Psoas muscle (tissue), 7 donors: ENCODE measurements at regions not wholly inside any gene's neighbourhood (a gene's known extent, or its start where the extent isn't known, plus 50 kb on each side); places are given as distances from the start of the nearest gene placed in this dataset.

Experiments used
- ATAC-seq, 4 donors: fragments of 200-7000 bp; cut with Tn5 transposase; one replicate each; pipeline ENCODE4 v1.9.1; 2020; ENCODE audit warnings: moderate library complexity in 3 of 4, mild to moderate bottlenecking in 2 of 4
- DNase-seq, 2 donors: peaks; one replicate each; pipeline ENCODE4 v3.0.0-alpha.2; 2020
- H3K27ac ChIP-seq: fragments of 200-600 bp; one replicate; pipeline ENCODE4 v1.8.0; 2022
- H3K27me3 ChIP-seq, 3 donors: fragments of 200-600 bp in 1 of 3; one replicate each; pipeline versions ENCODE4 v1.6.1 to v1.8.0; 2013 to 2022; ENCODE audit warnings: low read length in 2 of 3, mild to moderate bottlenecking in 2 of 3, moderate library complexity in 1 of 3; ENCODE audit not compliant: insufficient read depth in 3 of 3
- H3K36me3 ChIP-seq, 2 donors: fragments of 200-600 bp in 1 of 2; one replicate each; pipeline versions ENCODE4 v1.6.1 to v1.8.0; 2013 to 2022; ENCODE audit warnings: low read depth in 1 of 2, mild to moderate bottlenecking in 1 of 2, moderate library complexity in 1 of 2; ENCODE audit not compliant: insufficient read depth in 1 of 2
- H3K4me1 ChIP-seq: fragments of 200-600 bp; one replicate; pipeline ENCODE4 v1.8.0; 2022
- H3K4me3 ChIP-seq: fragments of 200-600 bp; one replicate; pipeline ENCODE4 v1.8.0; 2022; ENCODE audit warnings: mild to moderate bottlenecking
- H3K9me3 ChIP-seq: fragments of 200-600 bp; one replicate; pipeline ENCODE4 v1.8.0; 2022
- WGBS, 3 donors: extraction: QIAGEN DNeasy Blood & Tissue Kit; methylation state at CpG; one replicate each; pipeline versions ENCODE4 v1.1.6 to v1.1.7; 2013; 5-methylcytosine and 5-hydroxymethylcytosine counted together
- intact Hi-C, 2 donors: fragments of 100-400 bp; cut with DNase I; formaldehyde crosslinking; loops; one replicate each; pipeline versions ENCODE4 v1.11.0 to v1.14.2; 2022
- TF ChIP-seq, protein P1 (sequence below): fragments of 200-600 bp; IDR thresholded peaks from one replicate; pipeline ENCODE4 v1.8.0; 2022; ENCODE audit warnings: antibody characterized with exemption
- donor health status: healthy with polysubstance abuse.
- donor health status: DM: no; HTN: no; CAD: no; lungs with moderate emphysema.
- donor health status: Bipolar disorder and iron deficiency.
- donor health status: healthy.
- donor health status: DM: yes; HTN: yes; CAD: no.
- donor health status: DM: no; HTN: no; CAD: no.
- donor health status: DM: yes; HTN: yes; CAD: no.

DNA sequence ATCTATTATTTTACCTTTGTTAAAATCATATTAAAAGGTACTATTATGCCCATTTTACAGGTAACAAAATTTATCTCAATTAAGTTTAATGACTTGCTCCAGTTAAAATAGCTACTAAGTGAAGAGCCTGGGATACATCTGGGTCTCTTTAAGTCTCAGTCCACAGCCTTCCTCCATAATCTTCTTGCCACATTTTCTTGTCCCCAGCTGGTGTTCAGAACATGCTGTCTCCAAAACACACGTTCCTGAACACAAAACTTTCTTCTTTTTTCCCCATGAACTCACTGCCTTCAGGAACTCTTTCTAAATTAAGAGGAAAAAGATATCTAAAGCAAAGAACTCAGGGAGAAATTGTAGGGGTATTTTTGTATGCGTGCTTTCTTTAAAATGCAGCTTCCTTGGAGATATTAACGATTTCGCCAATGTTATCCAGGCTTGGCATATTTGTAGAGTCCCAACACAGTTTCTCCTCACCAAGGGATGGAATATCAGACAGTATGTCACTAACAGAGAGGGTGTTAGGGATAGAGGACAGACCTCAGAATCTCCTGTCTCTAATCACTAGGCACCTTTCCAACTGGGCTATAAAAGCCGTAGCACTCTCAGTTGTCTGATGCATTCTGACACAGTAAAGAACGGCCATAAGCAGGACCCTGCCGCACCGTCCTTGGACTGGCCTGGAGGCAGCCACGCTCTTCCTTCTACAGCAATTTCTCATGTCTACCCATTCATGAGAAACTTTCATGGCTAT lies 232.8 kb upstream of the BLID start:
- Histone ChIP-seq H3K36me3 (no peaks in the 10 kb centered on the region), H3K4me3 (no peak overlapping the region), H3K9me3 (peaks cover 7% of the 10 kb centered on the region), H3K4me1 (no peaks in the 10 kb centered on the region), H3K27me3 (no peaks in the 10 kb centered on the region), H3K27ac (no peak overlapping the region)
- ATAC-seq, result no peak
- intact Hi-C loops, result no loop called here
- 84 to 87% (median 85%) methylated on average over 9 of the region's 9 CpGs for WGBS, 3 donors
- TF ChIP-seq, protein P1, sequence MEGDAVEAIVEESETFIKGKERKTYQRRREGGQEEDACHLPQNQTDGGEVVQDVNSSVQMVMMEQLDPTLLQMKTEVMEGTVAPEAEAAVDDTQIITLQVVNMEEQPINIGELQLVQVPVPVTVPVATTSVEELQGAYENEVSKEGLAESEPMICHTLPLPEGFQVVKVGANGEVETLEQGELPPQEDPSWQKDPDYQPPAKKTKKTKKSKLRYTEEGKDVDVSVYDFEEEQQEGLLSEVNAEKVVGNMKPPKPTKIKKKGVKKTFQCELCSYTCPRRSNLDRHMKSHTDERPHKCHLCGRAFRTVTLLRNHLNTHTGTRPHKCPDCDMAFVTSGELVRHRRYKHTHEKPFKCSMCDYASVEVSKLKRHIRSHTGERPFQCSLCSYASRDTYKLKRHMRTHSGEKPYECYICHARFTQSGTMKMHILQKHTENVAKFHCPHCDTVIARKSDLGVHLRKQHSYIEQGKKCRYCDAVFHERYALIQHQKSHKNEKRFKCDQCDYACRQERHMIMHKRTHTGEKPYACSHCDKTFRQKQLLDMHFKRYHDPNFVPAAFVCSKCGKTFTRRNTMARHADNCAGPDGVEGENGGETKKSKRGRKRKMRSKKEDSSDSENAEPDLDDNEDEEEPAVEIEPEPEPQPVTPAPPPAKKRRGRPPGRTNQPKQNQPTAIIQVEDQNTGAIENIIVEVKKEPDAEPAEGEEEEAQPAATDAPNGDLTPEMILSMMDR, result no peak
- DNase-seq, result no peak

DNA sequence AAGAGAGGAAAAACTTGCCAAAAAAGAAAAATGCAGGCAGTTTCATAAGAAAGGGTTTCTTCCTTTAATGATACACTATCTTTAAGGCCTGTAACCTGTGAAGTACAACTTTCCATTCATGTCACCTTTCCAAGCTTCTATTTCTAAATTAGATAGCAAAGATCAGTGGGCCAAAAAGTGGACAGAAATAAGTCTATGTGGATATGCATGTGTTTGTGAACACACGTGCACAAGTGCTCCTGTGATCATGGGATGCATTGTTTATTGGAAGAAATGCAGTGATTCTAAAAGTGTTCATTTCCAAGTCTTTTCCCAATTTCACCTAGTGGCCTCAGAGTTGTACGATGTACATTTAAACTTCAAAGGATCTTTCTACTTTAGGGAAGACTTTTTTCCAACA lies 230.0 kb upstream of the BLID start:
- intact Hi-C loops, result no loop called here
- Histone ChIP-seq H3K9me3 (no peaks in the 10 kb centered on the region), H3K27me3 (no peaks in the 10 kb centered on the region), H3K36me3 (no peaks in the 10 kb centered on the region), H3K4me1 (no peaks in the 10 kb centered on the region), H3K4me3 (no peak overlapping the region), H3K27ac (no peak overlapping the region)
- no peak for ATAC-seq
- TF ChIP-seq, protein P1, result no peak
- DNase-seq, result no peak
- 73 to 76% (median 74%) methylated on average over 2 of the region's 2 CpGs for WGBS, 3 donors

DNA sequence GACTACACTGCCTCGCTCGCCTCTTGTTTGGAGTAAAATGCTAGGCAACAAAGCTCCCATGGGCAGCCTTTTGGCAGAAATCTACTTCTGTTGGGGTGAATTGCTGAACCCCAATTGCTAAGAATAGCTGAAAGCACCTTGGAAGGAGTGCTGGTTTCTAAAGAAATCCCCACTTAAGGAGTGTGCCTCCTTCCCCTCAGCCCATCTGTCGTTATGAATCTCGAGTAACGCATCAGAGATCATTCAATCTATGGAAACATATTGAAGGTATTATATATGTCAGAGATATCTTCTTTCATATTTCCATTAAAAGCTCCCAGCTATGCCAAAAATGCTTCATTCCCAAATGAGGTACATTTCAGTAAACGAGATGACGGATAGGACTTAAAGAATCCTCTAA lies 229.6 kb upstream of the BLID start:
- no peak overlapping the region for H3K27ac ChIP-seq
- intact Hi-C loops, result no loop called here
- no peaks in the 10 kb centered on the region for H3K4me1 ChIP-seq
- no peaks in the 10 kb centered on the region for H3K36me3 ChIP-seq
- 72 to 80% (median 75%) methylated on average over 7 of the region's 7 CpGs for WGBS, 3 donors
- DNase-seq, result no peak
- no peak overlapping the region for H3K4me3 ChIP-seq
- no peaks in the 10 kb centered on the region for H3K9me3 ChIP-seq
- ATAC-seq, result no peak
- H3K27me3 ChIP-seq, result no peaks in the 10 kb centered on the region
- TF ChIP-seq, protein P1, result no peak

DNA sequence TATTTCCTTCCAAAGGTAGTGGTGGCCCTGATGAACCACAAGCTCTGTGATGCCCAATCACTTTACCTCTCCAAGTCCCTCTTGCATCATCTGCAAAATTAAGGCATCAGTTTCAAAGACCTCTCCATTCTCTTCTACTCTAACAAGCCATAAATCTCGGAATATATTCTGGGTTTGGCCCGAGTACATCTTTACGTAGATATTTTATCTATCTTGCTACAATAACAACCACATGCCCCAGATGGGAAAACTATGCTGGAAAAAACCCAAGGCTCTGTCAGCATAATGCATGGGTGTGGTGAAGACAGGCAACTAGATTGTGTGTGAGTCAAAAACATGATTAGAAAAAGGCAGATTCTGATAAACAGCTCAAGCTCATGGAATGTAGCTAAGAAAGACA lies 228.2 kb upstream of the BLID start:
- no peaks in the 10 kb centered on the region for H3K4me1 ChIP-seq
- H3K9me3 ChIP-seq, result no peaks in the 10 kb centered on the region
- H3K27me3 ChIP-seq, result no peaks in the 10 kb centered on the region
- no peak overlapping the region for H3K27ac ChIP-seq
- no peak for DNase-seq
- TF ChIP-seq, protein P1, result no peak
- H3K4me3 ChIP-seq, result no peak overlapping the region
- WGBS, 3 donors, result 54 to 57% (median 54%) methylated on average over 3 of the region's 3 CpGs
- no peaks in the 10 kb centered on the region for H3K36me3 ChIP-seq
- ATAC-seq, result no peak
- intact Hi-C loops, result no loop called here

DNA sequence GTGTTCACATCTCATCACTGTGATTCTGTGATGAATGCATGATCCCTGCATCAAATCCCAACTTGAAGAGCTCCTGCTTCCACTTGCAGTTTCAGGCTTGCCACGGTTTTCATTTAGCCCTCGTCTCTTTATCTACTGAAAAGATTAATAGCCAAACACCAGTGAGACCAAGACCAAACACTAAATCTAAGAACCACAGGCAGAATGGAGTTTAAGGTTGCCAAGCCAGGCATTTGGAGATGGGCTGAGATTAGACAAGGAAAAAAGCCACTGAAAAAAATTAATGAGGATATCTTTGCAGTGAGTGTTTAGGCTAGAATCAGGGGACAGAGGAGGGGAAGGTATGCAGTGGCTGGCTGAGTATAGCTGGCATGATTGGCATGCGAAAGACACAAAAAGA lies 227.2 kb upstream of the BLID start:
- no peak overlapping the region for H3K4me3 ChIP-seq
- H3K9me3 ChIP-seq, result no peaks in the 10 kb centered on the region
- no peaks in the 10 kb centered on the region for H3K4me1 ChIP-seq
- intact Hi-C loops, result no loop called here
- H3K36me3 ChIP-seq, result no peaks in the 10 kb centered on the region
- no peaks in the 10 kb centered on the region for H3K27me3 ChIP-seq
- TF ChIP-seq, protein P1, result no peak
- 67 to 84% (median 74%) methylated on average over 3 of the region's 3 CpGs for WGBS, 3 donors
- ATAC-seq (no peak), DNase-seq (no peak)
- no peak overlapping the region for H3K27ac ChIP-seq
